HS-27A (cell line): ENCODE measurements at regions not wholly inside any gene's neighbourhood (a gene's known extent, or its start where the extent isn't known, plus 50 kb on each side); places are given as distances from the start of the nearest gene placed in this dataset.

Experiments
- DNase-seq: peaks from one replicate; pipeline ENCODE4 v3.0.0-alpha.2; 2012; ENCODE audit warnings: low read depth, missing footprints

DNA sequence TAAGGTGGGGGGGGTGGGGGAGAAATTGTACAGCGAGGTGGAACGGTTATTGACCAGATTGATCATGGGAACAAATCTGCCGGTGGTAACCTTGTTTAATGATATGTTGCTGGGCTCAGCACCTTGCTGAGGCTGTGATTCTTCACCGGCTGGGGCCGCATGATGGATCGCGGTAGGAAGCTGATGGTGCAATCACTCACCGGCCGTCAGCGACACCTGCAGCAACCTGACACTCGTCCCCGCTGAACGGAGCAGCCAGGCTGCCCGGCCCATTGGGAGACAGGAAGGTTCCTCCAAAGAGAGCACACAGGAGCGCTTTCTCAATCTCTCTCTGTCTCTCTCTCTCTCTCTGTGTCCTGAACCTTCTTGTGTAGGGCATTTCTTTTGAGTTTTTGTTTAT lies 128.5 kb upstream of the RRP15 start:
- no peak for DNase-seq

DNA sequence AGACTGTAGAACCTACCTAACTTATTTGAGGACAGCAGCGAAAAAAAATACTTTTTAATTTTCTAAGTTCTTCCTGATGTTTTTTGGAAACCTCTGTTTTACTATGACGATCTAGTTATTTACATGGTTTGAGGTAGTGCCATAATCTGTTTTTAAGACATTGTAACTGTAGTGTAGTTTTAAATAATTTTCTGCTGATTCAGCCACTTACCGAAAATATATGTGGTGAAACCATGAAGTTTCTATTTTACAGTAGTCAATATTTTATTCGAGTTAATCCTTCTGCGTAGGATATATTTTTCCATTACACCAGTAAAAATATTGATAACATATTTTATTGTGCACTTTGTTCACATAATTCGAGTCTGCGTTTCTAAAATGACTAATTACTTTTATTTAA lies 121.7 kb upstream of the RRP15 start:
- DNase-seq, result no peak

DNA sequence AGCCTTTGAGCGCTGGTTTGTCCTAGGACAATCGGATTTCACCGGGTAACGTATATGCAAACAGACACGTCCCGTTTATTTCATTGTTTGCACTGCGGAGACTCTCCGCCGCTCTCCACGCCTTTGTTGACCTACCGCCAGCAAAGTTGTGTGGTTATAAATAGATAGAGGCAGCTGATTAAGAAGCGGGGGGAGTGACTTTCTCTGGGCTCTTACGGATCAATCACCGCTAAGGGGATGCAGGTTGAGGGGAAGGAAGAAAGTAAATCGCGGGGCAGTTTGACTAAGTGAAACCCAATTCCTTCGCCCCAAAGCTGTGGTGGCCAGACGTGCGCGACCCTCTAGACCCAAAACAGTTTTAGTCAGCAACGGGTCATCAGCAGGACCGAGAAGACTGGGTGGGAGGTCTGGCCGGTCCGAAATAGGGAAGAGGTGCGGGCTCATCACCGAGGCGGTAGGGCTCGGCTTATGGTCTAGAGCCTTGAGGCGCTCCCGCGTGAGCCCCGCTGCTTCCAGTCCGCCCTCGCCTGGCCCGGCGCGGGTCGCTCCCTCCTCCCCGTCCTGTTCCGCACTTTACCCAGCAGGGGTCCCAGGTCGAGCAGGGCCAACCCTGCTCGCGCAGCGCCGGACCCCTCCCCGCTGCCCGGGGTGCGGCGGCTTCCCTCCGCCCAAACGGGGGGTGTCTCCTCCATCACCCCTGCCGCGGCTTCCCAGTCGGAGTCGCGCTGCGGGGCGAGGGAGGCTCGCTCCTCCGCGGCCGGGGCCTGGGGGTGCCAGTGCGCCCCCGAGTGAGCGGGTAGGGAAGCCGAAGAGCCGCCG lies 120.8 kb upstream of the RRP15 start:
- no peak for DNase-seq

DNA sequence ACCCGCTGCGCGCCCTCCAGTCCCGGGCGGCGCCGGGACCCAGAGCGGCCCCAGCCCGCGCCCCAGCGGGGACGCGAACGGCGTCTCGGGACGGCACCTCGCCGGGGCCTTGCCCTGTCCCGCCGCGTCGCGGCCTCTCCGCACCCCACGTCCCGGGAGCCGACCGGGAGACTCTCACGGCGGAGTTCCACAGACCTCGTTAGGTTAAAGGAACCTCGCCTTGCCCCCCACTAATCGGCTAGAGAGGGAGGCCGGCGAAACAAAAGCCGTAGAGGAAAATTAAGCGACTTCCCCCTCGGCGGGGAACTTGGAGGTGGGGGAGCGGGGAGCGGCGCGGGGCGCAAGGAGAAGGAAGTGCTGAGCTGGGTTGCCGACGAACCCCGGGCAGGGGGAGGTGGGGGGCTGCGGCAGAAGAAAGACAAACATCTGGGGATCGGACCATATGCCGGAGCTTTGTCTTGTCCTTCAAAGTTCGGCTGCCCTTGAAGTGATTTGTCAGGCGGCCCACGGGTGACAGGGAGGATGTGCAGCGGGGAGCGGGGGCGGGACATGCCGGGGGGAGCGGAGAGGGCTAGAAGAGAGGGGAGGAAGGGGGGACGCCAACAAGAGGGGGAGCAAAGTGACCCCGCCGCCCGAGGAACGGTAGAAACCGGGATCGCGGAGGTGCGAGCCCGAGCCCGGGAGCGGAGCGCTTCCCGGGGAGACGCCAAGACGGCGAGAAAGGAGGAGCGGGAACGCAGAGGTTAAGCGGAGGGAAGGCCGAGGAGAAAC lies 120.0 kb upstream of the RRP15 start:
- no peak for DNase-seq

DNA sequence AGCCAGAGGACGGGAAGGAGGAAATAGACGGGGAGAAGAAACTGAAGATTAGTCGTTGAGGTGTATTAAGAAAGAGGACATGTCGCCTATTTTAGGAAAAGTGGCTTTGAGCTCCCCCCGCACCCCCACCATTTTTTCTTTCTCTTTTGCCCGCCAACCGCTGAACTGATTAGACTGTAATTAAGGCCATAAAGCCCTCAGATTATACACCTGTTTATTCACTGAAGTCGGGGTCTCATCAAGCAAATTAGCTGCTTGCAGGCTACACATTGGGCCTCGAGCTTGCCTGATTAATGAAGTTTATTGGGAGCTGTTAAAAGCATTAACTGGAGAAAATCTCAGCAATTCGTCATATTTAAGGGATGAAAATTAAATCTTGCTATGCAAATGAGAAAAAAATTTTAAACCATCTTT lies 119.4 kb upstream of the RRP15 start:
- DNase-seq, result no peak

DNA sequence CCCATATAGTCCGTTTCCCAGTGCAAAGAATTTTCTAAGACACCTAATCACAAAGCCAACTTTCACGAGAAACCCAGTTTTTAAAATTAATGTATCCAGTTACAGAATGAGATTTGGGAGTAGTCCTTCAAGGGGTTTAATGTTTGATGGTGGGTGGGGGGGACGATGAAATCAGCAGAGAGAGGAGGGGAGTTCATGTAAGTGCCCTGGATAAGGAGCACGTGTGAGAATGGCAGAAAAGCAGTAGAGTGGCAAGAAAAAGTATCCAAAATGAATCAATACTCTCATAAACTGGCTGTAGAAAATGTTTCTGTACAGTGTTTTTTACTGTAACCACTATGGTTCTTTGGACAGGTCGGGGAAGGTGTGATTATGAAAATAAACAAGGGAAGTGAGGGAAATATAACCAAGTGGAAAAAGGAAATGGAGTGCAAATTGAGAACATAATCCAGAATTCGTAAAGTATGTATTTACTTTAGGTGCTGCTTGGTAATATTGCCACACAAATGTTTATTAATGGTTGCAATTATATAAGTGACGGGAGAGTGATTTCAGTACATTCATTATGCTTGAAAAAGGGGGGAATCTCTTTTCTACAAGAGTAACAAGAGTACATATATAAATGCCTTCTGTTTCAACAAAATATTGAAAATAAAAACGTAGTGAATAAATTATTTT lies 118.7 kb upstream of the RRP15 start:
- DNase-seq, result no peak

DNA sequence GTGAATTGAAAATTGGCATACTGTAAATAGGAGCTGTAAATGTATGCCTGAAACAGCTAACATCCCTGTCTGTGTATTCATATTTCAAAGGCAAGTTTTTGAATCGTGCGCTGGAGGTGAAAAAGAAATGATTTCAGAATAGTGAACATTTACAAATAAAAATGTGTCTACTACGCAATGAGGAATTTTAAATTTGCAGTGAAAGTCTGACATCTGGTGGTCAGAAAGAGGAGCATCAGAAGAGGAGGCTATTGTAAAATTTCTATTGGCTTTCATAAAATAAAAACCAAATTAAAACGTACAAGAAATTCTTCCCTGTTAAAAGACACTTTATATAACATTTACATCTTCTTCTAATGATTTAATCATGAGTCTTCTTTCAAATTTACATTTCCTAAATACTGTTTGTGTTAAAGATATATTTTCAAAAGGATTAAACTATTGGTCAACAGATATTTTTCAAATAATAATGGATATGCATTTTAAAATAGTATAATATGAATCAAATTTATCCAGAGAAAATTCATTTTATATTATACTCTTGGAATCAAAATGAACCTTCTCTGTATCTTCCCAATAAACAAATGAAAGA lies 113.7 kb upstream of the RRP15 start:
- DNase-seq, result peak; percentile 24

DNA sequence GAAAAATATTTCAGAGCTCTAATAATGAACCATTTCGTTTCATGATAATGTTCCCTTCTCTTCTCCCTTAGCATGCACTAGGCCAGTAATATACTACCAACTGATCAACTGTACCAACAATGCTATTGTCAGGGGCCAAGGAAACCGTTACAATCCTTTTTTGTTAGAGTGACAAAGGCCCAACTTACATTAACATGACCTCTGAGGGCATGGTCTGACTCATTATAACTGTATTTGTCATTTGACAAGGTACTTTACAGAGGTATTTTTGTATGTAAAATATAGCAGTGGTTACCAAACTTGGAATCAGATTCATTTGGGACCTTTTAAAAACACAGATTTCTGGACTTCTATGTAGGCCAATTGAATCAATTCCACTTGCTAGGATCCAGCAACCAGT lies 102.6 kb upstream of the RRP15 start:
- DNase-seq, result no peak

DNA sequence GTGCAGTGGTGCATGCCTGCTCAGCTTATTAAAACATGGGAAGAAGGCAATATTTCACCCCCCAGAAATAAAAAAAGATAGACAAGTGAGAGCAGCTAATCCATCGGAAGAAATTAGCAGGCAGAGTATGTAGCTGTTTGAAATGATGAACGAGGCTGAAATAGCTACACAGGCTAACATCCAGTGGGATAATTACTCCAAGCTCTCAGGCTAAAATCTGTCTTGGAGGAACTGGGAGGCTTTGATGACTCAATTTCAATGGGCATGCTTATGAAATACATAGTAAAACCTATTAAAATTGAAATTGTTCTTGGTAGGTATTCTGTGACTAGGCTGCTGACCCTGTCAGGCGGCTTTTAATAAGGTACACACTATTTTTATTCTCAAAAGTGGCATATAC lies 84.1 kb upstream of the RRP15 start:
- no peak for DNase-seq

DNA sequence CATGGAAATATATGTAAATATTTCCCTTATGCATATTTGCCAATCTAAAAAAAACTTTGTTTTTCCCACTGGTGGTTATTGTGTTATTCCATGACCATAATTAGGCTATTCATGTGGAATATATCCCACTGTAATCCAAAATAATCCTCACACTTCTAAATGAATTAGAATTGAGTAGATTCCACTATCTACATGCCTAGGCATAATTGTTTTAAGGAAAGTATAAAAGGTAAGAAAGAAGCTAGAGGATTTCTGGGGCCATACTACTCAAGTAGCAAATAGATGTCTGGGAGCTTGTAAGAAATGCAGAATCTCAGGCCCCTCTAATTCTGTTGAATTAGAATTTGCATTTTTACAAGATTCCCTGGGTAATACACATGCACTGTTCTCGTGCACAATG lies 83.5 kb upstream of the RRP15 start:
- DNase-seq, result no peak

DNA sequence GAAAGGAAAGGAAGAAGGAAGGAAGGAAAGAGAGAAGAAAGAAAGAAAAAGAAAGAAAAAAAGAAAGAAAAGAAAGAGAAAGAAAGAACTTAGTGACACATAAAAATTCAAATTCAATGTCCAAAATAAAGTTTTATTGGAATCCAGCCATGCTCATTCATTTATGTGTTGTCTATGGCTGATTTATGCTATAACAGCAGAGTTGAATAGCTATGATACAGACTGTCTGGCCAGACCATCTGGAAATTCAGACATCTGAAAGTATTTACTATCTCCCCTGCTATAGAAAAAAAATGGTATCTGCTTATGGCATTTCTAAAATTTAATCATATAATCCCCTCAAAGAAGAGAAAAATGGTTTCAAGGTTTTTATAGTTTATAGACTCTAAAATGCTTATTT lies 79.4 kb upstream of the RRP15 start:
- DNase-seq, result no peak

DNA sequence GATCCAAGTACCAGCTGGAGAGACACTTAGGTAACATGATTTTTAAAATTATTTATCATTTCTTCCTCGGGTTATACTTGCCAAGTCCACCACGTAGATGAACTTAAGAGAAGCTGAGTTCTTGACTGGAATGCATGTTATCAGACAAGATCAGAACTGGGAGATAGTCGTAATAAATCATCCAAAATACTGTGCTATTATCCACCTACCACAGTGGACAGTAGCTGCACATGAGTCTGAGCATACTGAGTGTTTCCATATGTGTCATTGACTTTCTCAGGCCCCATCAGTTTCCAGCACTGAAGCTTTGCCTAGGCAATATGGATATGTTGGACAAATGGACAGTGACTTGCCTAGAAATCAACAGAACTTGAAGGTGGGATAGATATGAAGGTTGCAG lies 77.9 kb upstream of the RRP15 start:
- no peak for DNase-seq

DNA sequence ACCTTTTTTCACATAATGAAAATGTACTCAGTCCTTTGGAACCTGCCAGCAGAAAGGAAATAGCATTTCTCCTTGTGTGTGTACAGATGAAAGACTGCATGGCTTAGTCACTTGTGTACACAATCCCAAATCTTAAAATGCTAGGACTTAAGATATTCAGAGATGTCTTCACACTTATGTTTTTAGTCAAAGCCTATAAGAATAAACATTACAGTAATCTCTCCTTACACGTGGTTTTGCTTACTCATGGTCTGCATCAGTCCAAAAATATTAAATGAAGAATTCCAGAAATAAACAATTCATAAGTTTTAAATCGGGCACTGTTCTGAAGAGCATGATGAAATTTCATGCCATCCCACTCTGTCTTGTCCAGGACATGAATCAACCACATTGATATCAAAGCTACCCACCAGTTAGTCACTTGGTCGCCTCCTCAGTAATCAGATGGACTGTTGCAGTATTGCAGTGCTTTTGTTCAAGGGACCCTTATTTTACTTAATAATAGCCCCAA lies 75.7 kb upstream of the RRP15 start:
- DNase-seq, result peak; percentile 81

DNA sequence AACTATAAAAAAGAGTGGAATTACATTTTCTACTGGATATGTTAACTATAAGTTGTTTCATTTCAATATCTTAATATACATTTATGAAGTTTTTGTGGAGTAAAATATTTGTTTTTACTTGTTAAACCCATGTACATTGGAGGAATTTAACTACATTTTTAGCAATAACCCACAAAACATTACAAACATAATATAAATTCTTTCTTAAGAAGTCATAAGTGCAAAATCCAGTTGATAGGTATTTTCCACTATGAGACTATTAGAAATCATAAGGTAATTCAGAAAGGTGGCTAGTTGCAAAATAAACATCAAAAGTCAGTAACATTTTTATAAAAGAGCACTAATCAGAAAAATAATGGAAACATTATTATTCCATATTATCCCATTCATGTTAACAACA lies 73.9 kb upstream of the RRP15 start:
- peak; percentile 41 for DNase-seq

DNA sequence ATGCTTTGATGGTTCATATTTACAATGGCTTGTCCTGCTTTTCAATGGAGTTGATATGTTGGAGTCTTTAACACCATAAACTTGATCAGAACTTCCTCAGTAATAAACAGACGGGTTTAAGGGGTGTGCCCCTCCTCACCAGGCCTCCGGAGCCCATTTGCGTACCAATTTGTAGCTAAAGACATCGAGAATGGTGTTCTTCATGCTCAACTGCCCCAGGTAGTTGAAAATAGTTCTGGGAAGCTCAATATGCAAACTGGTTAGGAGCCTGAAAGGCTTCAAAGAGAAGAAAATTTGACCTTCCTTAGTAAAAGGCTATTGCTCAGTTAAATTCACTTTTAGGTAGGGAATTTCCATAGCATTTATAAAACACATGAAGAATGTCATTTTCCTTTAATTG lies 68.1 kb upstream of the RRP15 start:
- DNase-seq, result no peak

DNA sequence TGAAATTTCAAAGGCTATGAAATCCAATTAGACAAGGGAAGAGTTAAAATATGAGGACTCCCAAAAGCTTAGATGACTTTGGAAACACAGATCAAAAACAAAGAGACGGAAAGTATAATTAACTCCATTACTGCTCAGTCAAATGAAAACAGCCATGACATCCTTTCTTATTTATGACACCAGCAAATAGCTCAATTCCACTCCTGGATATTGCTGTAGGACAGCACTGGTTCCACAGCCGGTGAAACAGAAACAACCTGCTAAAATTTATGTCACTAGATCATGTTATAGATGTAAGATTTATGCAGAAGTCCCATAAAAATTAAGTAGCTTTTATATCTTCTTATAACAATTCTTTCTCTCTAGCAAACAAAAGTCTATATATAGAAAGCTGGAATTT lies 65.6 kb upstream of the RRP15 start:
- no peak for DNase-seq

DNA sequence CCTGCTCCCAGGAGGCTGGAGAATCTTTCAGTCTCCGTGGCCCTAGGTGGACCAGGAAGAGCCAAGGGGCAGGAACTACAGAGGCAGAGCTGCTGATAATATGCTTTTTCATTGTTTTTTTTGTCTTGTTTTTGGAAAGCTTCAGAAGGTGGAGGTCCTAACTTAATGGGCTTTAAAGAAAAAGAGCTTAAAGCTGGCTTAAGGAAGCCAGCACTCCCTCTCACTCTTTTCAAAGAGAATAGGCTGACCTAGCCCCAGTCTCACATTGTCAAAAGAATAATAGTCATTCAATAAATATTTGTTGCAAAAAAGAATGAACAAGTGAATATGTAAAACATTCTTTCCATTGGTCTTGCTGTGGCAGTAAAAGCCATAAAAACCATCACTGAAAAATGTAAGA lies 61.0 kb upstream of the RRP15 start:
- DNase-seq, result no peak

DNA sequence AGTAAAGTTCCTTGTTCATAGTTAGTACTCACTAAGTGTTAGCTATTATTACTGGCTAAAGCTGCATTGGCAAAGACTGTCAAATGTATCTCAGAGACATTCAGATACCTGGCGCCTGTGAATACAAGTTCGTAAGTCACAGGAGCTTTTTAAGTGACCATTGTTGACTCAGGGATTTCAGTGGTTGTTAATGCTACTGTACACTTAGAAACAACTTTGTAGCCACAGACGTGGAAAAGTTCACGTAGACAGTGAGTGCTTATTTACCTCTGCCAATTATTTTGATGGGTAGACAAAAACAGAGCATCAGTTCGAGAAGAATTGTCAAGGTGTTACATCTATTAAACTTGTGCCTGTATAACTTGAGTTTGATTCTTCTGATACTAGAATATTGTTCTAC lies 59.1 kb upstream of the RRP15 start:
- DNase-seq, result no peak
